ENCODE measurements at regions not wholly inside any gene's neighbourhood (a gene's known extent, or its start where the extent isn't known, plus 50 kb on each side); places are given as distances from the start of the nearest gene placed in this dataset.

DNA sequence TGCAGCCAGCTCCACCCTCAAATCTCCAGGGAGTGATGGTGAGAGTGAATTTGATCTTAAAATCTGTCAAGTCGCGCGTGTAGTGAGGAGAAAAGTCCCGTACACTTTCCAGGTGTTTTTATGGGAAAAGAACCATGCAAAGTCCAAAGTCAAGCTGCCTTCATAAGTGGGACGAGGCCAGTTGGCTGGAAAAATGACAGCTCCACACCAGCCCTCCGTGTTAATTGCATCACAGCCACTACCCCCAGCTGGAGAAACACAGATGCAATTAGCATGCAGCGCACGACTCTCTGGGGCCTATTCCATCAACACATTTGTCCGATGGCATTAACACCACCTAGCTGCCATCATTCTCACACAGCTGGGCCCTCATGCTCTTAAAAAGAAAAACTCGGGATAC, 68.4 kb downstream of the KLHDC7A start:
- H3K27ac ChIP-seq (ENCODE audit: low read depth, low read length), result no peak overlapping the region
- H4K91ac ChIP-seq (replicated peaks; ENCODE audit: insufficient read length, low read length), result no peak overlapping the region
- H3K23ac ChIP-seq (ENCODE audit: insufficient read length), result no peak overlapping the region
- H3K4me3 ChIP-seq (ENCODE audit: extremely low read depth in 1 of 4, insufficient read depth in 2 of 4, low read depth in 3 of 4, low read length in 4 of 4), result no peak overlapping the region
- no peaks in the 10 kb centered on the region for H3K23me2 ChIP-seq (ENCODE audit: low read depth, low read length)
- no peak overlapping the region for H3K4me2 ChIP-seq (ENCODE audit: insufficient read depth in 1 of 2, low read depth in 2 of 2, low read length in 2 of 2)
- H2AFZ ChIP-seq (ENCODE audit: low read length), result no peak overlapping the region
- H2BK12ac ChIP-seq (ENCODE audit: low read depth, low read length), result no peak overlapping the region
- H3K9me3 ChIP-seq (ENCODE audit: insufficient read depth in 2 of 2, low read depth in 1 of 2, low read length in 1 of 2), result no peaks in the 10 kb centered on the region
- no peak overlapping the region for H4K5ac ChIP-seq (ENCODE audit: insufficient read length, low read depth, low read length)
- no peak overlapping the region for H3K56ac ChIP-seq (replicated peaks; ENCODE audit: insufficient read length, low read depth, low read length)
- no peak overlapping the region for H2BK15ac ChIP-seq (ENCODE audit: low read length)
- H2AK5ac ChIP-seq (ENCODE audit: low read depth, low read length), result no peak overlapping the region
- TF ChIP-seq CBX8 (IDR thresholded peaks at IDR 0.05; ENCODE audit: borderline replicate concordance, low read depth, low read length) (no peak), TBP (IDR thresholded peaks at IDR 0.05; ENCODE audit: low read depth, low read length) (no peak), YY1 (IDR thresholded peaks at IDR 0.05; ENCODE audit: low read depth, low read length) (no peak)
- DNase-seq (ENCODE audit: low read depth in 1 of 2, low spot score in 2 of 2), result no peak
- H3K14ac ChIP-seq (ENCODE audit: insufficient read length), result no peak overlapping the region
- 0 out of 2 replicates have a peak overlapping the region, but pooled peaks have one; percentile 12 for H4K8ac ChIP-seq (ENCODE audit: extremely low read depth, insufficient read depth, low read length)
- H3K36me3 ChIP-seq (ENCODE audit: control insufficient read depth in 2 of 4, insufficient read depth in 4 of 4, low read length in 3 of 4), result no peaks in the 10 kb centered on the region
- no peaks in the 10 kb centered on the region for H3K79me1 ChIP-seq (ENCODE audit: low read depth, low read length)
- WGBS, 2 experiments (ENCODE audit: extremely low coverage in 1 of 2, insufficient coverage in 1 of 2, insufficient read length in 1 of 2, insufficient replicate concordance in 2 of 2, low coverage in 1 of 2, low lambda C conversion rate in 2 of 2, missing lambda C conversion rate in 1 of 2), result 90% methylated on average over 10 of the region's 10 CpGs; no CpG with 5 or more reads in 1 of the 2 experiments
- no peak for FAIRE-seq
- H3K4ac ChIP-seq (replicated peaks; ENCODE audit: insufficient read length, low read depth, low read length), result no peak overlapping the region
- H2BK5ac ChIP-seq (ENCODE audit: low read depth, low read length), result no peak overlapping the region
- no peak overlapping the region for H3K9ac ChIP-seq (replicated peaks in 1 of 4; ENCODE audit: extremely low read depth in 1 of 4, low read depth in 3 of 4, low read length in 3 of 4)
- H3K27me3 ChIP-seq (replicated peaks in 1 of 4; ENCODE audit: control insufficient read depth in 3 of 4, extremely low read depth in 1 of 4, insufficient read depth in 3 of 4, low read length in 3 of 4), result peaks cover 0 to 2% (median 0%) of the 10 kb centered on the region in 4 experiments; a peak in 1 of 7 replicates
- no peaks in the 10 kb centered on the region for H3K79me2 ChIP-seq (ENCODE audit: control insufficient read depth in 1 of 2, insufficient read depth in 2 of 2, low read length in 2 of 2)
- H2BK20ac ChIP-seq (ENCODE audit: low read length), result no peak overlapping the region
- no peak overlapping the region for H3K18ac ChIP-seq (ENCODE audit: extremely low read depth, low read length)
- H3K4me1 ChIP-seq (replicated peaks in 1 of 4; ENCODE audit: control insufficient read depth in 3 of 4, insufficient read depth in 4 of 4, low read length in 3 of 4), result peaks cover 0 to 7% (median 3%) of the 10 kb centered on the region in 4 experiments; a peak in 4 of 7 replicates
- POLR2A ChIA-PET (ENCODE audit: partially characterized antibody), result interaction anchor here (2.8 kb wide), 1 partner anchor 11 kb away, joined by 6 read pairs; no protein-coding TSS in a partner anchor
- no peak overlapping the region for H2BK120ac ChIP-seq (replicated peaks; ENCODE audit: low read depth, low read length)
- CTCF ChIA-PET (ENCODE audit: partially characterized antibody), result interaction anchor here (0.7 to 50.4 kb wide), 4 partner anchors 8 to 303 kb away, joined by 3 to 984 read pairs (median 3); no protein-coding TSS in a partner anchor
- H4K20me1 ChIP-seq (replicated peaks in 1 of 2; ENCODE audit: control insufficient read depth in 1 of 2, insufficient read depth in 2 of 2, low read length in 2 of 2), result no peaks in the 10 kb centered on the region
